HG03175 (cell line): ENCODE measurements at regions not wholly inside any gene's neighbourhood (a gene's known extent, or its start where the extent isn't known, plus 50 kb on each side); places are given as distances from the start of the nearest gene placed in this dataset.
"Not testable (repeated sequence)": the region's sequence is repeated elsewhere in the genome, so short reads cannot be mapped to it uniquely, and the experiment has no call there.

Source experiments
- ATAC-seq: cut with Tn5 transposase; IDR thresholded peaks from one replicate; pipeline ENCODE4 v1.9.1; 2021; ENCODE audit warnings: mild to moderate bottlenecking, moderate library complexity; ENCODE audit not compliant: unreplicated experiment

DNA sequence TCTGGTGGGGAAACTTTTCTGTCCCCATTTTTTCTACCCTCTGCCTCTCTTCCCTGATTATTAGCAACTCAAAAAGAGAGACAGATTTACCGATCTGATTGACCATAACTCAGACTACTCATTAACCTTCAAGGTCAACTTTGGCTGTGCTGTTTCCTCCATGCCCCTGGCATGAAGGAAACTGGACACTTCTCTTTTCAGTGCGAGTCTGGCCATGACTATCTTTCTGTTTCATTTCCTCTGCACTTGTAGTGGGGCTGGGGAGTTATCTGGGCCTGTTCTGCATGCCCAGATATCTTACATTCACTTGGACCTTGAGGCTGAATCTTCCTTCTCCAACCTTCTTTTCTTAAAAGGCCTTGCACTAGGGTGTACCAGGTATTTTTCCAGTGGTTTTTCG, 76.9 kb upstream of the SLCO2A1 start:
- ATAC-seq, result peak; percentile 92

DNA sequence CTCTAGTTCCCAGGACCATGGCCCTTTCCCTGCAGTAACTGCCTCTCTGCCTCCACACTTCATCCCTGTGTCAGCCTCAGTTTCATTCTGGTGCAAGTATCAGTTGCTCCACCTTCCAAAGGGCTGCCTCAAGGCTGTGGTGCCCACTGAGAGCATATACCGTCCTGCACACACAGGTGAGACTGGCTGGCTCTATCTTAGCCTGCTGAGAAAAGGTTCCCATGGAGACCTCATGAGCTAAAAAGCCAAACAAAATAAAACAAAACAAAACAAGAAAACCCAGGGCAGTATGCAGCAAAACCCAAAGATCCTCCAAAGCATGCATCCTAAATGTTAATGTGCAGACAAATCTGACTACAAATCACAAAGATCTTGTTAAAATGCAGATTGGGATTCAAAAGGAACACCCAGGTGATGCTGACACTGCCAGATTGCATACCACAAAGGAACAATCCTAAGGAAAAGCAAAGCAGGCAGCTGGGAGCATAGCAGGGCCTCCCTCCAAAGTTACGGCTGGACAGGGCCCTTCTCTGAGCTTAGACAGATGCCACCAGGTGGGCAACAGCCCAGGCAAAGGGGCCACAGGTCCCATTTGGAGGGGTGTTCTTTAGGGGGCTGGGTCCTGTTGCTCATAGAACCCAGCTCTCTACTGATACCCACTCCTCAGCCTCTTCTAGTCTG, 76.3 kb upstream of the SLCO2A1 start:
- ATAC-seq, result no peak

DNA sequence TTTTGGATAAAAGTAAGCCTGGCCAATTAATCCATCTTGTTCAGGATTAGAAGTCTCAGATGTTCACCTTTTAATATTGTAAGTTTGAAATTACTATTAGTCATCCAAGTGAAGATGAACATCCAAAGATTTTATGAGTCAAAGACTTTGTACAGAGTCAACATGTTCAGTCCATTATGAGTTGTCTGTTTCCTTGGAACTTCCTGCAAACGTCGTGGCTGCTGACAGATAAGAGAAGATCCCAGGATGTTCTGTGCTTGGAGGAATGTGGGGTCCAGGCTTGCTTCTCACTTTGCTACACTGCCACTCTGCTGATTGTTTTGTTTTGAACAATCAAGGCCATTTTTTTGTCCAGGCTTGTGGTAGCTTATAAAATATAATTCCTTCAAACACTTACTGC, 74.3 kb upstream of the SLCO2A1 start:
- no peak for ATAC-seq

DNA sequence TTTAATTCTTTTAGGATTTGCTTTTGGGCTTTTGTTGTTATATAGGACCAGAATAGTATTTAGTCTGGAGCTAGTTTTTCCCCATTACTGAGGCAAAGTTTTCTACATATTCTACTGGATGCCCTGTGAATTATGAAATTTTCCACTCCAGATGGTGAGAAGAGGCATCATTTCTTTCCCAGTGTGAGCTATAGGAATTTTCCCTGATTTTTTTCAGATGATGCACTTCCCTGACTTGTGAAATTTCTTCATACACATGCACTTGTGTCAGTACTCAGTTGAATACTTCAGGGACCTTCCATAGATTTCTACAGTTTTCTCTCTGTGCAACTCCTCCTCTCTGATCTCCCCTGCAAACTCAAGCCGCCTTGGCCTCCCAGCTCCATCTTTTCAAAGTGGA, 73.7 kb upstream of the SLCO2A1 start:
- no peak for ATAC-seq

DNA sequence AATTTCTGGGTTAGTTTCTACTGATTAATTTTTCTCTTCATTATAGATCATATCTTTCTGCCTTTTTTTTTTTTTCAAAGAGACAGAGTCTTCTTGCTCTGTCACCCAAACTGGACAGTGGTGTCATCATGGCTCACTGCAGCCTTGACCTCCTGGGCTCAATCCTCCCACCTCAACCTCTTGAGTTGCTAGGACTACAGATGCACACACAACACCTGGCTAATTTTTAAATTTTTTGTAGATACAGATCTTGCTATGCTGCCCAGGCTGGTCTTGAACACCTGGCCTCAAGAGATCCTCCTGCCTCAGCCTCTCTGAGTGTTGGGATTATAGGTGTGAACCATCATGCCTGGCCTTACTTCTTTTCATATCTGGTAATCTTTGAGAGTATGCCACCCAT, 73.3 kb upstream of the SLCO2A1 start:
- no peak for ATAC-seq

DNA sequence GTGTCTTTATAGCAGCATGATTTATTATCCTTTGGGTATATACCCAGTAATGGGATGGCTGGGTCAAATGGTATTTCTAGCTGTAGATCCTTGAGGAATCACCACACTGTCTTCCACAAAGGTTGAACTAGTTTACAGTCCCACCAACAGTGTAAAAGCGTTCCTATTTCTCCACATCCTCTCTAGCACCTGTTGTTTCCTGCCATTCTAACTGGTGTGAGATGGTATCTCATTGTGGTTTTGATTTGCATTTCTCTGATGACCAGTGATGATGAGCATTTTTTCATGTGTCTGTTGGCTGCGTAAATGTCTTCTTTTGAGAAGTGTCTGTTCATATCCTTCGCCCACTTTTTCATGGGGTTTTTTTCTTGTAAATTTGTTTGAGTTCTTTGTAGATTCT, 66.5 kb upstream of the SLCO2A1 start:
- not testable (repeated sequence) for ATAC-seq

DNA sequence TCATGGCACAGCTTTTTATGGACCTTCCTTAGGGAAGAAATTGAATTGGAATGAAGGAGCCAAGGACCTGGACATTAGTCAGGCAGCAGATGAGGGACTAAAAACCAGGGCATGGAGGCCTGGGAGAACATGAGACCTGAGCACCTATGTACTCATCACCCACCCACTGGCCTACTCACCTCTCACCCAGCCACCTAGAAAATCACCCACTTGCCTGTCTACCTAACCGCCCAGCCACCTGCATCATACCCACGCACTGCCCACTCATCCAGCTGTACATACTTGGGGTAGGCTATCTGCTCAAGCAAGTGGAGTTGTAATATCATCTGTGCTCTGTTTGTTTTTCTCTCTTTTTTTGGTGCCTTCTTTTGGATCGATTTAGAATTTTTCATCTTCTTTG, 65.3 kb upstream of the SLCO2A1 start:
- no peak for ATAC-seq

DNA sequence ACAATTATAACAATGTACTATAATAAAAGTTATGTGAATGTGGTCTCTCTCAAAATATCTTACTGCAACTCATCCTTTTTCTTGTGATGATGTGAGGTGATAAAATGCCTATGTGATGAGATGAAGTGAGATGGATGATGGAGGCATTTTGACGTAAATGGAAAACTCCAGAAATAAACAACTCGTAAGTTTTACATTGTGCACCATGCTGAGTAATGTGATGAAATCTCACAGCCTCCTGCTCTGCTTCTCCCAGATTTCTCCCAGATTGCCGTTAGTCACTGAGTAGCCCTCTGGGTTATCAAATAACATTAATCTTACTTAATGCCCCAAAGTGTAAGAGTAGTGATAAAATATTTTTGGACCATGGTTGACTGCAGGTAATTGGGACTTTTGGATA, 64.8 kb upstream of the SLCO2A1 start:
- no peak for ATAC-seq

DNA sequence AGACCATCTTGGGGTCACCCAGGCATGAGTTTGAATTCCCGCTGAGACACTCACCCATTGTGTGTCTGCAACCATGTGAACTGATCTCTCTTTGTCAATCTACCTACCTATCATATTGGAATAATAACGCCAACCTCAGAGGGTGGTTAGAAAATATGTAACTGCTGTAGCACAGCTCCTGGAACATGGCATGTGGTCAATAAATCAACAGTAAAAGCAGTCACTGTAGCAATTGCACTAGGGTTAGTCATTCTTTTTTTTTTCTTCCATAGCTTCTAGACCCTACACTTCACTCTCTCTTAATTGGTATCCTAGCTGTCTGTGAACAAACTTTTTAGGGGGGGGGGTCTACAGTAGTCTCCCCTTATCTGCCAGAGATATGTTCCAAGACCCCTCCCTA, 64.2 kb upstream of the SLCO2A1 start:
- no peak for ATAC-seq

DNA sequence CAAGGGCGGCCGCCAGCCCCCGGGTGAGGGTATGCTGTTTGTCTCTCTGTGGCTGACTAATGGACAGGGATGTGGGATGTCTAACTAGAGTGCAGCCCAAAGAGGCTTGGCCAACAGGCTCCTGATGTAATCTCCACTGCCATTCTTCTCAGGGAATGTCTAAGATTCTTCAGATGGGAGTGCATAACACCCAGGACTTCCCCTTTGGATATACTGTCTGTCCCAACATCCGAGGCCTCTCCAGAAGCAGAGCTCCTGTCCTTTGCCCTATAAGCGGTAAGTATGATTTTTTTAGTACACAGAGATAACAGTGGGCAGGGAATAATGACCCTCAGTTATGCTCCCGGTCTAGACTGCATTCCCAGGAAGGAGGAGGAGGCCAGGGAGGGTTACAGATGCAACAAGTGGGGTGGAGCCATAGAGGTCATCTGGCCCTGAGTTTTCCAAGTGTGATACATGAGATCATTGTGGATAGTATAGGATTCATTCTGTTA, 62.5 kb upstream of the SLCO2A1 start:
- no peak for ATAC-seq

DNA sequence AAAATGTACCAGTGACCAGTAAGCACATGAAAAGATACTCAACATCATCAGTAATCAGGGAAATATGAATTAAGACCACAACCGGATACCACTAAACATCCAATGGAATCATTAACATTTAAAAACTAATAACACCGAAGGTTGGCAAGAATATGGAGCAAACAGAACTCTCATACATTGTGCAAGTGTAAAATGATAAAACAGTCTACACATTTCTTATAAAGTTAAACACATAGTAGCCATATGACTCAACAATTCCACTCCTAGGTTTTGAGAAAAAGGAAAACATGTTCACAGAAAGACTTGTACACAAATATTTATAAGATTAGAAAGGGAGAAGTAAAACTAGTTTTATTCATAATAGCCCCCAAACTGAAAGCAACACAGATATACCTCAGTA, 60.3 kb upstream of the SLCO2A1 start:
- no peak for ATAC-seq

DNA sequence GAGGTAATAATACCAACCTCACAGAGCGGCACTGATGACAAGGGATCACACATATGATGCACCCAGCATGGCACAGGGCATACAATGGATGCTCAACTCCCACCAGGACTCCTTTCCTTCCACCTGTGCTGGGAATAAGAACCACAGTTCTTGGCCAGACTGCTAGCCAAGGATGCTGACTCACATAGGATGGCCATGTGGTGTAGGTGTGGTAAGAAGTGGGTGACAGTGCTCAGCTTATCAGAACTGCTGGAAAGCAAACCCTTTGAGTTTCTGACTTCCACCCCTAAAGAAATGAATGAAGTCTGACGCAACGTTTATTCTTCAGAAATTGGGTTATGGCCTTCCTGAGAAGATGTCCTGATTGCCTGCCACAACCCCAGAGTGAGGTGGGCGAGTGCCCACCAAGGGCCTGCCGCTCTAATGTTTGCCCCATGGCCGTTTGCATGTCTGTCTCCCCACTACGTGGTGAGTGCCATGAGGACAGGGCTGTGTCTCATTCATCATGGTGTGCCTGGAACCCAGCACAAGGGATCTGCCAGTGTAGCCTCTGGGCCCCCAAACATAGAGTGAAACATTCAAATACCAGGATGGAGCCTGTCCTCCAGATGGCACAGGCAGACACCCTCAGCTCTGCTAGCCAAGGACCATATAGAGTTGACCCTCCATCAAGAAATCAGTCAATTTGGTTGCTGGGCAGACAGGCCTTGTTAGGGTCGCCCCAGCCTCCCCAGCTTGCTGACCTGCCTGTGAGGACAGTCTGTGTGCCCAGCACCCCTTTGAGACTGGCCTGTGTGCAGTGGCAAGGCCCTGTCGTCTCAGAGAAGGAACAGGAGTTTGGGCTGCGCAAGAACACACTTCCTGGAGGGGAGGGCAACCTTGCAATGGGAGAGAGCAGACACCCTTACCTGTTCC, 57.6 kb upstream of the SLCO2A1 start:
- no peak for ATAC-seq

DNA sequence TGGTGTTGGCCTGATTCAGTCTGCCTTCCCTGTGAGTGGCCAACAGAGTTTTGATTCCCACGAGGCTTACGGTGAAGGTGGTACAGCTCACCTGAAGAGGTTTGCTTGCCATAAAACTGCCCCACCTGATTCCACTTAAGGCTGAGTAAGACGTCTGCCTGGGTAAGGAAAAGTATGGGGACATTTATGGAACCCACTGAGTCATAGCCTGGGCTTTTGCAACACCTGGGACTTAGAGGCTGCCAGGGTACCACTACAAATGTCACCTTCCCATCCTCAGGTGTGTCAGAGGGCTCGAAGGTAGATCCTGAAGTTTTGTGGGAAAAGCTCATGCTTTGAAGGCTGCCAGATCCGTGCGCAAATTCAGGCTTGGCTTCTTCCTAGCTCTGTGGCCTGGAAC, 56.9 kb upstream of the SLCO2A1 start:
- ATAC-seq, result no peak

DNA sequence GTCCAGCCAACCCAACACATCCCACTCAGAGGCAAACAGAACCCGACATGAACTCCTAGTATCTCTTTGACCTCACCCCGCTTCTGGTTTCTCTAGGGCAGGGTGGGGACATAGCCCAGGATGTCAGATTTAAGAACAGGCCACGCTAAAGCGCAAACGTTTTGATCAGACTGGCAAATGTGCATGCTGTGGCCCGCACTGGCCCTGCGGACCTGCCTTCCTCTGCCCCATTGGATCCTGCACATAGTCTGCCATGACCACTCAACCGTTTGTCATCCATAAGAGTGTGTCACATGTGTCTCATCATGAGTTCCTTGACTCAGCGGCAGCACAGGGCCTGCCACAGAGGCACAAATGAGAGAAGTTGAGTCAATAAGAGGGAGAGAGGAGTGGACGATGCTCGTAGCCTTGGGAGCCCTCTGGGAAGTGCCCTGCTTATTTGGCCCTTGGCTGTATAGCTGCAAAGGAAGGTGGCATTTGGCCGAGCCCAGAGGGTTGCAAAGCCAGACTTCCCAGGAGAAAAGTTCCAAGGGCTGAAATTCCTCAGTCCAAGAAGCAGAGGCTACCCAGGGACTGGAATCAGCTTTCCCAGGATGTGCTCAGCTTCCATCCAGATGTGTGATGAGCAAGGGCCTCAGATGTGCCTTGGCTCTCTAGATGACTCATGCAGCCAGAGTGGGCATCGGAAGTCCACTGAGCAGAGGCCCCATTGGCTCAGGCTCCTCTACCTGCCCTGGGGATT, 55.5 kb upstream of the SLCO2A1 start:
- no peak for ATAC-seq

DNA sequence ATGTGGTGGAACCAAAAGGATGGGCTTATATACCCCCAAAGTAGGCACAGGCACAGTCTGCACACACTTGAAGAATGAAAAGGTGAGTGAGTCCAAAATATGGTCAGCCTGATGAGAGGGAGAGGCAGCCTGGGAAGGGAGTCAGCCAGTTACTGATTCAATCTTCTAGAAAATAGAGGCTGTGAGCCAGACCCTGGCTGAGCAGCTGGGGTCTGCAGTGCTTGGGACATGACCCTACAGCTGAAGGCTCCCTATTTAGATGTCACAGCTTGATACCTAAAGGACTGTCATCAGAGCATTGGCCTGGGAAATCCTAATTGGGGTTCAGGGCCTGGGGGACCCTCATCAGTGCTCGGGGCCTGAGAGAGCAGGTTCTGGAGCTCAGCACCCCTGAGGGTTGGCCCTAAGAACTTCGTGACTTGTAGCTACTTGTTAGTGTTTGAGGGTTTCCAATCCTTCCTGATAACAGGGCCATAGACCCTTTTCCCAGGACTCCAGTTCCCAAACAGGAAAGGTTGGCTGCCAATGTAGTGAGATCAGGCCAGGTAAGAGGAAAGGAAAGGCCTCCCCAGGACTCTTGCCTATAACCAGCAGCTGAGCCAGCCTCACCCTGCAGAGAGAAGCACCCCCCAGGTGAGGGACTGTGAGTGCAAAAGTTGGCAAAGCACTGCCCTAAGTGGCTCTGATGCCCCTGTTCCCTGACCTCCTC, 54.7 kb upstream of the SLCO2A1 start:
- ATAC-seq, result no peak

DNA sequence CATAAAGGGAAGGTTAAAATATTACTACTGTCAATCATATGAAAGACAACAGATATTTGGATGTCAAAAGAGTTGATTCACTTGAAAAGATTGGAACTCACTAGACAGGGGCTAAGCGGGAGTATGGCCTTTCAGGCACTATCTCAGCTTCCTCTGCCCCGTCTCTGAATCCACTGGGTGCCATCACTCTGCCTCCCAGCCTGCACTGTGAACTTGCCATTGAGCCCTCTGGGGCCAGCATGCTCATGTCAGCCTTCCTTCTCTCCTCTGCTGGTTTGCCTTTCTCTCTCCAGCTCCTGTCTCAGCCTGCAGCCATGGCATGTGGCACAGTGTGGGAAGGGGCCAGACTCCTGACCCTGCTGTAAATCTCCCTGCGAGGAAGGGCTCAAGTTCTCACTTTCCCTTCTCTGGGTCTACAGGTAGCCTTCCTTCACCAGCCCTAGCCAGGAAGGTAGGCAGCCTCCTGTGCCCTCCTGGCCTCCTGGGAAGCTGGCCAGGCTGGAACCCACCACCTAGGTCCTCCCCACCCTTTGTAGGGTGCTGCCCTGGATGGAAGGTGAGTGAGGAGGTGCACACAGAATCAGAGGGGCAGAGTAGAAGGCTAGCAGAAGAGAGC, 54.0 kb upstream of the SLCO2A1 start:
- ATAC-seq, result no peak

DNA sequence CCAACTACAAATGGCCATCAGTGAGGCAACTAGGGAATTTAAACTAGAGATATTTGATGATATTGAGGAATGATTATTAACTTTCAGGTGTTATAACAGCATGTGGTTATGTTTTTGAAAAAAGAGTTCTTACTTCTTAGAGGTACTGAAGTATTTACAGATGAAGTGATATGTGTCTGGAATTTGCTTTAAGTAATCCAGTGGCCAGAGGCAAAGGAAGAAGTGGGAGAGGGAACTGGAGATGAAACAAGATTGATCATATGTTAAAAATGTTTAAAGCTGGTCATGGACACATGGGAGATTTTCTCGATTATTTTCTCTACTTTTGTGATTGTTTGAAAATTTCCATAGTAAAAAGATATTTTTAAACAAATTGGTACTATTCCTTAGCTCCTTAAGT, 53.3 kb upstream of the SLCO2A1 start:
- no peak for ATAC-seq

DNA sequence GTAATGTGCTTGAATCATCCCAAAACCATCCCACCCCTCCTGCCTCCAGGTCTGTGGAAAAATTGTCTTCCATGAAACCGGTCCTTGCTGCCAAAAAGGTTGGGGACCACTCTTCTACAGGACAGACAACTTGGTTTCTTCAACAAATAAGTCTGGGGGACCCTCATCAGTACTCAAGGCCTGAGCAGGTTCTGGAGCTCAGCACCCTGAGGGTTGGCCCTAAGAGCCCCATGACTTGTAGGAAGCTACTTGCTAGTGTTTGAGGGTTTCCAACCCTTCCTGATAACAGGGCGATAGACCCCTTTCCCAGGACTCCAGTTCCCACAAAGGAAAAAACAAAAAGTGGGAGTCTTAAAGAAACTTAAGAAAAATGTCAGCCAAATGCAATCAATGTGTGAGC, 52.9 kb upstream of the SLCO2A1 start:
- no peak for ATAC-seq

DNA sequence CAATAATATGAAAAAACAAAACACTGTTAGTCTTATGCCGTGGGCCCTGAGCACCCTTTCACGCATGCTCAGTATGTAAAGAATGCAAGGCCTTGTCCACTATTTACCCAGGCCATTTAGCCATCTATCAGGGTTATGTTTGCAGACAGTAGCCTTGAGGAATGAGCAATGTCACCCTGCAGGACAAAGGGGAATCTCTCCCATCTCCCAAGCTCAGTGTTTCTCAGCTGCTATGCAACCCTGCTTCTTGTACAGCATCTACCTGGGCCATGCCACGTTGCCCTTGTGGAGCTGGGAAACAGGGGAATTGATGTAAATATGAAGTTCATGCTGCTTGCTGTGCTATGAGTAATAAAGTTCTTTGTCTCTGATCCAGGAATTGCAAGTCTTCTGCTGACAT, 51.5 kb upstream of the SLCO2A1 start:
- ATAC-seq, result no peak

DNA sequence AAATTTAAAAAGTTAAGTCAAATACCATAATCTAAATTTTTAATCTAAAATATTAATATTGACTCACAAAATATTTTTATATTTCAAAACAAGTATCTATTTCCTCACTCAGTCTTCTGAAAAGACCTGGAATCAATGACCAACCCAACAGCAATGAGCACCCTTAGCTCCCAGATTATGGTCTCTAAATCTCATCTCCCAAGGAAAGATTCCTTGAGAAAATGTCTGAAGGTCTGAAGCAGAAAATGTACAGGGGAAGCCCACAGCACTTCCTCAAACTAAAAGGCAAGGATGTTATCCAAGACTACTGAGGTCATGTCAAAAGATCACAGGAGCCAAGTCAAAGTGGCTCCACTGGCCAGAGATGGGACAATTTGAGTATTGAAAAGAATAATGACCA, 51.0 kb upstream of the SLCO2A1 start:
- ATAC-seq, result no peak

DNA sequence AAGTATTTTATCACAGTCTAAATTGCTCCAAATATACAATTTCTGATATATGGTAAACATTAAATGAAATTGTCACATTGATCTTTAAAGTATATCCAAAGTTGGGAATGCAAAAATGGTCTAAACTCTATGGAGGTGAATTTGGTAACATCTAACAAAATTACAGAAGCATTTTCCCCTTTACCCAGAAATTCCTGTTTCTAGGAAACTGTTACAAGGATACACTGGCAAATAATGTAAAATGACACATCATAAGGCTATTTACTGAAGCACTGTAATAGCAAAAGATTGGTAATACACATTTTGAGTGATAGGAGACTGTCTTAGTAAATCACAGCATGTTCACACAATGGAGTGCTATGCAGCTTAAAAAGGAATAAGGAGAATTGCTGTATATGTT, 50.0 kb upstream of the SLCO2A1 start:
- no peak for ATAC-seq
